SW480 (cell line): ENCODE measurements at regions not wholly inside any gene's neighbourhood (a gene's known extent, or its start where the extent isn't known, plus 50 kb on each side); places are given as distances from the start of the nearest gene placed in this dataset.
"Not testable (repeated sequence)": the region's sequence is repeated elsewhere in the genome, so short reads cannot be mapped to it uniquely, and the experiment has no call there.

Experiments used
- DNase-seq: peaks from one replicate; pipeline ENCODE4 v3.0.0-alpha.2; 2016; ENCODE audit warnings: low spot score

- no peak for DNase-seq
These were observed 449.7 kb upstream of the ALCAM start for GRCh38 chr3:104916971-104917370.

- DNase-seq, result no peak
These were observed 446.2 kb upstream of the ALCAM start for GRCh38 chr3:104920512-104920911.

- no peak for DNase-seq
These were observed 432.7 kb upstream of the ALCAM start for GRCh38 chr3:104933972-104934371.

DNA sequence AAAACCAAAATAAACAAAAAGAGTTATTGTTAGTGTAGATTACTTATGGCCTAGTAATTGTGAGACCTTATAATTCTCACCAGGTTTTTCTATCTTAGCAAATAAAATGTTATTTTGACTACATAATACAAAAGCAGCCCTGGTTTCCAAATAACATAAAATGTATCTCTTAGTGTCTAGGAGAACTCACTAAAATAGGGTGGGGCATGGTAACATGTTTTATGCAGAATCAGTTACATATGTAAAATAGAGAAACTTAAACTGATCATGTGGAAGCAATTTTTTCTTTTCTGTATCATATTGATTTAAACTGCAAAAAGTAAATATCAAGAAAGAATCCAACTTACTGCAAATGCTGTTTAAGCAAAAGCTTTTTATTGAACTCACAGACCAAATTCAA lies 431.1 kb upstream of the ALCAM start:
- no peak for DNase-seq

- DNase-seq, result no peak
These were observed 427.5 kb upstream of the ALCAM start for GRCh38 chr3:104939196-104939595.

DNA sequence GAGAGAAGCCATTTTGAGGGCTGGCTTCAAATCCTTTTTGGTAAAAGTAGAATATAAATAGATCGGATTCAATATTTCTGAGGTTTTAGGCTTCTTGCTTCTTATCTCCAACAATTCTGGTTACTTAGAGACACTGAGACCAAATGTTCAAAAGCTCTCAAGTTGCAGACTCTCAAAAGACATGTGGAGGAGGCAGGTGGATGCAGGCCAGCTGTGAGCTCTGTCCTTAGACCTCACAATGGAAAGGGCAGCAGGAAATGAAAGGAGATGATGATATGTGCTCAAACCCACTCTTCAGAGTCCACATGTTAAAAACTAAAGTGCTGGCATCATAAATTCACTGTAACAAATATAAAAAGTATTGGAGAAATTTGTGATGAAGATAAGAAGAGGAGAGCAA lies 424.9 kb upstream of the ALCAM start:
- no peak for DNase-seq

GRCh38 chr3:104943974-104944373 lies 422.7 kb upstream of the ALCAM start:
- DNase-seq, result no peak

DNA sequence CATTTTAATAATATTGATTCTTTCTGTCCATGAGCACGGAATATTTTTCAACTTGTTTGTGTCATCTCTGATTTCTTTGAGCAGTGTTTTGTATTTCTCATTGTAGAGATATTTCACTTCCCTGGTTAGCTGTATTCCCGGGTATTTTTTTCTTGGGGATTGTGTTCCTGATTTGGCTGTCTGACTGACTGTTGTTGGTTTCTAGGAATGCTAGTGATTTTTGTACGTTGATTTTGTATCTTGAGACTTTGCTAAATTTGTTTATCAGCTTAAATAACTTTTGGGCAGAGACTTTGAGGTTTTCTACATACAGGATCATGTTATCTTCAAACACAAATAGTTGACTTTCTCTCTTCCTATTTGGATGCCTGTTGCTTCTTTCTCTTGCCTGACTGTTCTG lies 418.8 kb upstream of the ALCAM start:
- no peak for DNase-seq

GRCh38 chr3:104949810-104950209 lies 416.9 kb upstream of the ALCAM start:
- not testable (repeated sequence) for DNase-seq

DNA sequence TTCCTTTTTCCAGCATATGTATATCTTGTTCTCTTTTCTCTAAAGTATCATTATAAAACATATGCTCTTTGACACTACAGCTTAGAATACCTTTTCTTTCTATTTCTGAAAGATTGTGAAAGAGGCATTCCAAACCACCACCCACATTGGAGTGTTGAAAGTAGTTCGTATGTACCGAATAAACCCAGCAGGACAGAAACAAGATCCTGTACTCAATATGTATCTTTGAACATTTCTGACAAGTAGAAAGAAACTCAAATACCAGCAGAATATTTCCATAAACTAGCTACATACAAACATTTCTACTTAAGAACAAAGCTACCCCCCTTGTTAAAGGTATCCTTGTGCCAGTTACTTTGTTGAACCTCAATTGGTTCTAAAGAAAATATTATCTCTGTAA lies 415.3 kb upstream of the ALCAM start:
- DNase-seq, result no peak

- no peak for DNase-seq
These were observed 414.4 kb upstream of the ALCAM start for GRCh38 chr3:104952146-104952972.

- DNase-seq, result no peak
These were observed 409.9 kb upstream of the ALCAM start for GRCh38 chr3:104956620-104957345.

- DNase-seq, result no peak
These were observed 406.1 kb upstream of the ALCAM start for GRCh38 chr3:104960579-104960978.

DNA sequence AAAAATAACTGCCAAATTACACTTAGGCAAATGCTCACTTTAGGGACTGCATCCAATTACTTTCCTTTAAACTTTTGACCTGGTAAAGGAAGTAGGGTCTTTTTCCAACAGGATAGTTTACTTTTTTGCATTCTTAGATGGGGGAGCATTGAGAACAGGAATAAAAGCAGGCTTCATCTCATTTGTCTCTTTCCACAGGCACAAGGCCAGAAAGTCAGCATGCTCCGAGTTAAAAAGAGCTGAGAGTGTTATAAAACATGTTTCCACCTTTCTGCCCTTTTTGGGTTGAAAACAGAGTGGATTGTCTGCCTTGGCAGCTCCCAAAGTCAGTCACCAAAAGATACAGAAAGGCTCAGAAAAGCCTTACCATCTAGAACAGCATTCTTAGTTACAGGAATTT lies 404.9 kb upstream of the ALCAM start:
- DNase-seq, result no peak

GRCh38 chr3:104974316-104974715 lies 392.4 kb upstream of the ALCAM start:
- DNase-seq, result no peak

DNA sequence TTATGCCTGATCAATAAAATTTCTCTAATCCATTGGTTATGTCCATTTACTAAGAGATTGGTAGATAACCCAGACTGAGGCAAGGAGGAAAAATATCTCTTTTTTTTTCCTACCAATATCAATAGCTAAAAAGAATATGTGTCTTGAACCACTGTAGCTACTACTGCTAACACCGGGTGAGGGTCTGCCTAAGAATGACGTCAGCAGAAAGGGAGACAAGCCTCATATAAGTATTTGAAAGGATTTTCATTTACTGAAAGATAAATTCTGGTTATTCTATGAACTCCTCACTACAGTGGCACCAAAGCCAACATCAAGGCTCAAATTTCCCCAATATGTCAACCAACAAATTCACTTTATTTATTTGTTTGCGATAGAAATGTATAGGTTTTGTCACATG lies 389.0 kb upstream of the ALCAM start:
- no peak for DNase-seq

GRCh38 chr3:104982130-104982529 lies 384.6 kb upstream of the ALCAM start:
- DNase-seq, result no peak

DNA sequence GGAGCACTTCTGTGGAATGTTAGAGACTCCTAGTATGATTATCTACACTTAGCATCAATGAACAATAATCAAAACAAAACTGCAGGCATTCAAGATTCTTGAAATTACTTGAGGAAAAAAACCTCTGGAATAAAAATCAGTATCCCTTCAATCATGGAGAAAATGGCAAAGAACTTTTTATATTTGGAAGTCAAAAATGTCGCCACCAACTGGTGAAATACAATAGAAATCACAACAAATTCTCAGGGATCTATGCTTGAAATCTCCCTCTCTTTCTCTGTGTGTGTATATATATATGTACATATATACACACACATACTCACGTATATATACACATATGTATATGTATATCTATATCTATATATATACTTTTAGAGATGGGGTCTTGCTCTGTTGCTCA lies 378.9 kb upstream of the ALCAM start:
- DNase-seq, result no peak

DNA sequence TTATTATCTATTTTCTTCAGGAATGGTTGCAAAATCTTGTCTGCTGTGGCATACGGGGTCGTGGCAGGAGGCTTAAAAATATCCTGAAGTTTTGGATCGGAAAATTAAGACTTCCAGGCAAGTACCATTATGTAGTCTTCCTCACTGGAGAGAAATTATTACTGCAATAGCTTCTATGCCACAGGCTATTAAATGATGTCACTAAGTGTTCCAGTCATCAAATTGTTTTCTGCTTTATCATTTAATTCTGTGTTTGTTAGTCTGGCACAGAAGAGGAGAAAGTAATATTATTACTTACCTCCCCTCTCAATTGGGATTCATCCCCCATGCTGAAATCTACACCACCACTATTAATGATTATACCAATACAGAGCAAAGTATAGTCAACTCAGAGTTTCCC lies 378.2 kb upstream of the ALCAM start:
- no peak for DNase-seq

GRCh38 chr3:104989878-104990277 lies 376.8 kb upstream of the ALCAM start:
- peak; percentile 14 for DNase-seq

DNA sequence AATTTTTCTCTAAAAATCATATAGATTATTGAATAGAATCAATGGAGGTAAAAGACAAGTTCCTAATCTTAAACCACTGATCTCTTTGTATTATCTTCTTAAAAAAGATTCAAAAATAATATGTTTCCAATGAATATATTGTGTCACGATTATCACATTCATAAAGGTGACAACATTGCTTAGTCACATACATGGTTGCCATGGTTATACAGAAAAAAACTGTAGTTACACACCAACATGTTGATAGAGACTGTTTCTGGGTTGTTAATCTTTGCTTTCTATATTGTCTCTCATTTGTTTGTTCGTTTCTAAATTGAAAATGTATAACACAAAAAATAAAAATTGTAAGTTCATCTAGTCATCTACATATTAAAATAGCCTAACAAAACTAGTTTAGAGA lies 376.0 kb upstream of the ALCAM start:
- no peak for DNase-seq

DNA sequence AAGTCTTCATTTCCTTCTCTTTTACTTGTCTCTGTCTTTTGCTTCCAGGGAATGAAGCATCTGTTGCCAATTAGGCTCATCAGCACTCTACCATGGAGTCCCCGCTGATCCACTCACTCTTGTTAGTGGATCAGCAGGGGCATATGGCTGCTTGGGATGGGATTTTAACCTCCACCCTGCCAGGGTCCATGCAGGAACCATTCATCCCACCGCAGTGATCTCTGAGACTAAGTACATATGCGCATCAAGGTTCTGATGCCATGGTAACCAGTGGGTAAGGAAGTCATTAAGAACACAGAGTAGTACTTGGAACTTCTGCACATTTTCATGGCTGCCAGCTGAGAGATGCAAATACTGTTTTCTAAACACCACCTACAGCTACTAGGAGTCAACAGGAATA lies 374.0 kb upstream of the ALCAM start:
- no peak for DNase-seq

DNA sequence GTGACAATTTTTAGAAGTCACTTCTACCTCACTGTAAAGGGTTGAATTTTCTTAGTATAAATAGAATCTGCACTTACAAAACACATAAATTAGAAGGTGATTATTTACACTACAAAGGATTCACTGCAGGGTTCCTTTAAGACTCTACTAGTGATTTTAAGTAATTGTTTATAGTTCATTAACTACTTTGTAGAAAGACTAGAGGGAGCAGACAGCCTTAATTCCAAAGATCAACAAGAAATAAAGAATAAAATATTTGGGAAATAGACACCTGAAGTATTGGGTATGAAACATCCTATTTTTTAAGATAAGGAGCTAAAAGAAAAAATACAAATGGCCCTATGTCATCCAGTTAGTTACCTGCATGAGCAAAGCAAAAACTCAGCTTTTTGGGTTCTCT lies 360.5 kb upstream of the ALCAM start:
- no peak for DNase-seq

- DNase-seq, result no peak
These were observed 353.1 kb upstream of the ALCAM start for GRCh38 chr3:105013657-105014056.
